ENCODE measurements at regions not wholly inside any gene's neighbourhood (a gene's known extent, or its start where the extent isn't known, plus 50 kb on each side); places are given as distances from the start of the nearest gene placed in this dataset.

DNA sequence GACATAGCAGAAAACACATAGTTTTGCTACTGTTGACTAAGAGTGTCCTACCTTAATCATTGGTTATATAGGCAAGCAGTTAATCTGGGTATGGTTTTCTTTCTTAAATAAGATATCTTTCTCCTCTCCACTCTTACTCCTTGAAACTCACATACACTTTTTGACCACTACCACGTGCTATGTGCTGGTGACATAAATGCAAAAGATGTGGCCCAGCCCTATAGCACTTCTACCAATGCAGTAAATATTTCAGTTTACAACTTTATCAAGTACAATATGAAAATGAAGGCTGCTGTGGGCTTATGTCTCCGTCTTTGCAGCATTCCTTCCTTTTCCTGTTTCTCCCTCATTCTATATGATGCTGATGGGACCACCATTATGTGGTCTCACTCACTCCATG, 410.2 kb upstream of the CFAP20DC start:
- Histone ChIP-seq H3K4me1 (ENCODE audit: control insufficient read depth, insufficient read depth, low read length) (no peaks in the 10 kb centered on the region), H3K36me3 (ENCODE audit: control insufficient read depth, insufficient read depth, low read length) (no peaks in the 10 kb centered on the region), H3K9me3 (replicated peaks; ENCODE audit: control insufficient read depth, low read depth, low read length) (no peaks in the 10 kb centered on the region), H3K4me3 (ENCODE audit: low read length) (no peak overlapping the region), H3K27me3 (ENCODE audit: control insufficient read depth, insufficient read depth, low read length) (no peaks in the 10 kb centered on the region), H3K27ac (ENCODE audit: low read length) (no peak overlapping the region)
- WGBS (ENCODE audit: insufficient coverage) = no CpG with 5 or more reads among the region's 2 CpGs
- DNase-seq = no peak

DNA sequence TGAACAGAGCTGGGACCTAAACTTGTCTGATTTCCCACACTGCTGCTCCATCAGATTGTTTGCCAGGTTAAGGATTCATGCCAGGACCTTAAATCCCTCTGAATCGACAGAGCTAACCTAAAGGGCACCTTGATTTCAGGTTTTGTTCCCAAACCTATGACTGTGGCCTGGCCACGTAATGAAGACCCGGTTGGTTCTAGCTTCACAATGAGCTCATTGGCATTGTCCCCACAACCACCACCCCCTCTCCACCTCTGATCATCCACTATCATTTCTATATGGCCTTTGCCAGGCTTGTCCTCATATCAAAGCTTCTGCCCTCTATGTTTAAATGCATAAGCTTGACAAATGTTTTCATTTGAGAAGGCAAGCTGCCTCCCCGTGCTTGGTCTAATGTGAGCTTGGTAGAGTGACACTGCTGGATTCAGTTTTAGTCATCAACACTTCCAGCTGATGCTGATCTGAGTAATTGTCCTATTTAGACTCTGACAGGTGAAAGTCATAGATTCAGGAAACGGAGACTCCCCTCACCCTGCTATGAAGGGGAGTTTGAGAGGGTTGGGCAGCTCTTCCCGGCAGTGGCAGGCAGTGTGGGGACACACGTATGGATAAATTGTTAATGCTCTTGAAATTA, 407.1 kb upstream of the CFAP20DC start:
- Histone ChIP-seq H3K4me3 (ENCODE audit: low read length) (no peak overlapping the region), H3K27ac (ENCODE audit: low read length) (no peak overlapping the region), H3K9me3 (replicated peaks; ENCODE audit: control insufficient read depth, low read depth, low read length) (no peaks in the 10 kb centered on the region), H3K4me1 (ENCODE audit: control insufficient read depth, insufficient read depth, low read length) (peaks cover 2% of the 10 kb centered on the region), H3K36me3 (ENCODE audit: control insufficient read depth, insufficient read depth, low read length) (no peaks in the 10 kb centered on the region), H3K27me3 (ENCODE audit: control insufficient read depth, insufficient read depth, low read length) (no peaks in the 10 kb centered on the region)
- no peak for DNase-seq
- WGBS (ENCODE audit: insufficient coverage) = 77% methylated on average over 3 of the region's 7 CpGs

DNA sequence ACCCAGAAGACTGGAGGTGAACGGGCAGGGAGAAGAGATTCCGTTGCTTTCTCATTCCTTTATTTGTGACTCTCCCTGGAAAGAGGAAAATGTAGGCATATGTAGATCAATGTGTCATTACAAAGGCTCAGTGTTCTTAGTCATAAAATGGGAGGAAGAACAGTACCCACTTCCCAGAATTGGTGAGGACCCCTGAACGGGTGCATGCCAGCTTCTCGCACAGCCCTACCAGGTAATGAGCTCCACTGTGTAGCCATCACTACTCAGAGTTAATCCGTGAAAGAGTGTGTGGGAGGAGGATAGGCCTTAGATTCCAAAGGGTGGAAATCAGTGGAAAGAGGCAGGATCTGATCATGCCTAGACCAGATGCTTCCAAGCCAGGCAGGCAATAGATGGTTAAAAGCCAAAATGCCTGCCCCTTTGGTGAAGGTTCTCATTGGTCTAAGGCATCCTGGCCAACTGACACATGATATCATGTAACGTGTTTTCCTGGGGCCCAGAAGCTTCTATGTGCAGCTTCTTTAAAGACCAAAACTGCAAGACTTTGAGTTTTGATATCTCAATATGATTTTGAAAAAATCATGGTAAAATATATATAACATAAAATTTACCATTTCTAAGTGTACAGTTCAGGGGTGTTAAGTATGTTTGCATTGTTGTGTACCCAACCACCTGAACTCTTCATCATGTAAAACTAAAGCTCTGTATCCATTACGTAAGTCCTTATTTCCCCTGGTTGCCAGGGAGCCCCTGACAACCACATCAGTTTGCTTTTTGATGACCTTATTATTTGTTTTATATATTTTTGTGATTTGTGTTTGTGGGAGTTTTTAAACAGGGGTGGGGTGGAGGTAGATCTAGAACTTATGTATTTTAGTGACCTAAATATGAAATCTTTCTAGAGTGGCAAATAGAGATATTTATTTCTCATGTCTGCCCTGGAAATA, 402.2 kb upstream of the CFAP20DC start:
- Histone ChIP-seq H3K4me3 (ENCODE audit: low read length) (no peak overlapping the region), H3K27me3 (ENCODE audit: control insufficient read depth, insufficient read depth, low read length) (no peaks in the 10 kb centered on the region), H3K4me1 (ENCODE audit: control insufficient read depth, insufficient read depth, low read length) (peaks cover 12% of the 10 kb centered on the region), H3K36me3 (ENCODE audit: control insufficient read depth, insufficient read depth, low read length) (no peaks in the 10 kb centered on the region), H3K9me3 (replicated peaks; ENCODE audit: control insufficient read depth, low read depth, low read length) (no peaks in the 10 kb centered on the region), H3K27ac (ENCODE audit: low read length) (no peak overlapping the region)
- WGBS (ENCODE audit: insufficient coverage) = 58% methylated on average over 5 of the region's 7 CpGs
- no peak for DNase-seq

DNA sequence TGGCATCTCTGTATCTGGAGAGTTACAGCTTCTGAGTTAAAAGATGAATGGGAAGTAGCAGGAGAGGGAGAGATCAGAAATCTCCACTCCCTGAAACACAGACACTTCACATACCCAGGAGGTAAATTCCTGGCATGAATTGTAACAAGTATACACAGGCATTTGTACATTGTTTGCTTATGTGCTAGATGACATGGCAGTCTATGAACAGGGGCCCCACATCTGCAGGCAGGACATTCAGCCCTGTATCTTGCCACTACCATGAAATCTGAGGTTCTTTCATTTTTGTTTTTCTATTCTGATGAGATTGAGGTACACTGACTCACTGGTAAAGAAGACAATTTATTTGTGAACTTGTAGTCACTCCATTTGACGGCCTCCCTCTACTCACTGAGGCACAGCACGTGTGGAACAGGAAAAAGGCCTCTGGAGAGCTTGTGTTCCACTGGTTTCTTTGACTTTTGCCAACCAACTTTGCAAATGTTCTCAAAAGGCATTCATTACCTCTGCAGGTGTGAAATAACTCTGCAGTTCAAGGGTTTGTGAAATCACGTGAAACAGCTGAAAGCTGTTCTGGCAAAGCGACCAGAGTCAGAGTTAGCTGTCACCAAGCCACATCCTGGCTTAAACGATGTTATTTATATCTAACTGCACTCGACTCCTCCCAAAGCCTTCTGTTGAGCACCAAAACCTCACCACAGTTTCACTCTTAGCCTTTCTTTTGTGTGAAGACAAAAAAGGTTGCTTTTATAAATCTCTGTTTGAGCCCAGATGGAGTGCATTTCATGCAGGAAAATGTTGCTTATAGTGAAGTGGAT, 401.3 kb upstream of the CFAP20DC start:
- H3K4me3 ChIP-seq (ENCODE audit: low read length) = no peak overlapping the region
- DNase-seq = peak; percentile 33
- H3K27ac ChIP-seq (ENCODE audit: low read length) = no peak overlapping the region
- no peaks in the 10 kb centered on the region for H3K36me3 ChIP-seq (ENCODE audit: control insufficient read depth, insufficient read depth, low read length)
- H3K4me1 ChIP-seq (ENCODE audit: control insufficient read depth, insufficient read depth, low read length) = peaks cover 12% of the 10 kb centered on the region
- no peaks in the 10 kb centered on the region for H3K27me3 ChIP-seq (ENCODE audit: control insufficient read depth, insufficient read depth, low read length)
- WGBS (ENCODE audit: insufficient coverage) = 0% methylated on average over 1 of the region's 6 CpGs
- no peaks in the 10 kb centered on the region for H3K9me3 ChIP-seq (replicated peaks; ENCODE audit: control insufficient read depth, low read depth, low read length)

DNA sequence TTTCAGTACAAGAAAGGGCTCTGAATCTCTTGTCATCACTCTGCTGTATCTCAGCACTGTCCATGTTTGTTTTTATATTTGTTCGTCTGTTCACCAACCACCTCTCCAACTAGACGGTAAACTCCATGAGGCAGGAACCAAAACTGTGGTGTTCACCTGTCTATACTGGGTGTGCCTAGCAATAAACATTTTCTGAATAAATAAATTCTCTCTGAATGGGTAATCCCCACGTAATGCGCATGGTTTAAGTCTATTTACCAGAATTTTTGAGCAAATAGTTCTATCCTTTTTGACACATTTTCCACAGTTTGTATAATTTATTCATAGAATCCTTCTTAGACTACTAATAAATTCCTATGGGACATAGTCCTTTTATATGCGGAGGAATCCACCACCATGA, 400.6 kb upstream of the CFAP20DC start:
- no CpG with 5 or more reads among the region's 5 CpGs for WGBS (ENCODE audit: insufficient coverage)
- no peaks in the 10 kb centered on the region for H3K9me3 ChIP-seq (replicated peaks; ENCODE audit: control insufficient read depth, low read depth, low read length)
- no peak for DNase-seq
- peaks cover 12% of the 10 kb centered on the region for H3K4me1 ChIP-seq (ENCODE audit: control insufficient read depth, insufficient read depth, low read length)
- no peak overlapping the region for H3K27ac ChIP-seq (ENCODE audit: low read length)
- H3K4me3 ChIP-seq (ENCODE audit: low read length) = no peak overlapping the region
- no peaks in the 10 kb centered on the region for H3K27me3 ChIP-seq (ENCODE audit: control insufficient read depth, insufficient read depth, low read length)
- no peaks in the 10 kb centered on the region for H3K36me3 ChIP-seq (ENCODE audit: control insufficient read depth, insufficient read depth, low read length)

DNA sequence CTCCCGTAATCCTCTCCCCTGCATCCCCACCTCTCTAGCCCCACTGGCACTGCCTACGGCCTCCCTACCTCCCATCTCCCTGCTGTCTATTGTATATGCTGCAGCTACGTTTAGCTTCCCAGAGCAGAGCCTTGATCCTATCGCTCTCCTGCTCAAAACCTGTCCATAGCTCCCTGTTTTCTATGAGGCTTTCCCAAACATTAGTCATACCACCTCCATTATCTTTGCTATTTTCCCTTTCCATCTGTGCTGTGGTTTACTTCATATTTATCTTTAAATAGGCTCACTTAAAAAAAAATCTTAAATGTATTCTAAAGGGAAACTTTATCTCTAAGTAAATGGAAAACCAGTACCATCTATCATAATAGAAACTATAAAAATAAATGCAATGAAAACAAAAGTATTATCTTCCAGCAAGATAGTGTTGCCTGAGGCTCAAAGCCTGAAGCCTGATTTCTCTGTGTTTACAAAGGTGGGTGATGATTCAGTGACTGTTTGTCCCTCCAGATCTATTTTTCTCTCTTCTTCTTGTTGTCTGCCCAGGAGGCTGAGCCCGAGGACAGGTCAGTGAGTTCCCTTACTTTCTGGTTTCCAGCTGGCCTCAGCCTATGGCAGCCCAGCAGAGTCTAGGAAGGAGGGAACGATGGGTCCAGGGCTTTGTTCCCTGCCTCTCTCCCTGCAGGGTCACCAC, 397.1 kb upstream of the CFAP20DC start:
- no peaks in the 10 kb centered on the region for H3K27me3 ChIP-seq (ENCODE audit: control insufficient read depth, insufficient read depth, low read length)
- no peak for DNase-seq
- peaks cover 9% of the 10 kb centered on the region for H3K4me1 ChIP-seq (ENCODE audit: control insufficient read depth, insufficient read depth, low read length)
- H3K4me3 ChIP-seq (ENCODE audit: low read length) = no peak overlapping the region
- 74% methylated on average over 6 of the region's 6 CpGs for WGBS (ENCODE audit: insufficient coverage)
- no peak overlapping the region for H3K27ac ChIP-seq (ENCODE audit: low read length)
- no peaks in the 10 kb centered on the region for H3K9me3 ChIP-seq (replicated peaks; ENCODE audit: control insufficient read depth, low read depth, low read length)
- H3K36me3 ChIP-seq (ENCODE audit: control insufficient read depth, insufficient read depth, low read length) = no peaks in the 10 kb centered on the region

DNA sequence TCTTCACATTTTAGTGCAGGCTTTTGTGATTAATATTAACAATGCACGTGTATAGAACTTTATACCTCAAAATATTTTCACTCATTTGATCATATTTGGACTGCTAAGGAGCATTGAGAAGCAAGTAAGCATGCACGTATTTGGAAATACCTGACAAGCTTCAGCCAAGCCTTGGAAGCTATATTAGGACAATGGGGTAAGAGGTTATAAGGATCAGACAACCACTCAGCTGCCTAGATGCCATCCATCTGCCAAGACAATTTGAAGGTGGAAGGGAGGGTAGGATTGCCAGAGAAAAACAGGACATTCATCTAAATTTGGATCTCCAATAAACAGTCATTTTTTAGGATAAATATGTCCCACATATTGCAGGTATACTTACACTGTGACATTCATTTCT, 394.9 kb upstream of the CFAP20DC start:
- no peaks in the 10 kb centered on the region for H3K36me3 ChIP-seq (ENCODE audit: control insufficient read depth, insufficient read depth, low read length)
- no peak overlapping the region for H3K27ac ChIP-seq (ENCODE audit: low read length)
- H3K4me3 ChIP-seq (ENCODE audit: low read length) = no peak overlapping the region
- no peaks in the 10 kb centered on the region for H3K4me1 ChIP-seq (ENCODE audit: control insufficient read depth, insufficient read depth, low read length)
- H3K9me3 ChIP-seq (replicated peaks; ENCODE audit: control insufficient read depth, low read depth, low read length) = no peaks in the 10 kb centered on the region
- WGBS (ENCODE audit: insufficient coverage) = 57% methylated on average over 1 of the region's 2 CpGs
- H3K27me3 ChIP-seq (ENCODE audit: control insufficient read depth, insufficient read depth, low read length) = no peaks in the 10 kb centered on the region
- no peak for DNase-seq

DNA sequence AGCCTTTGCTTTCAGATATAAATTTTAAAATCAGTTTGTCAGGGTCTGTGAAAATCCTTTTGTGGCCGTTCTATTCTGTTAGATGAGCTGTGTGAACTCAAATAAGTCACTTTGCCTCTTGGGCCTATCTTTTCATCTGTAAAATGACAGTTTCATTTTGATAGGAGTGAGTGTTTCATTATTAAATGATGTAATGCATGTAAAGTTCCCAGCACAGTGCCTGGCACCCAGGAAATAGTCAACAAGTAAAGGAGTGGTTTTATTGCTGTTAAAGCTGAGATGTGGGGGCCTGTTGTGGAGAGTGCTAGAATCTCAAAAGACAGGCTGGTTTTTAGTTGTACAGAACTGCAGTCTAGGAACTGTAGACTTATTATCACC, 394.5 kb upstream of the CFAP20DC start:
- no peak overlapping the region for H3K27ac ChIP-seq (ENCODE audit: low read length)
- H3K36me3 ChIP-seq (ENCODE audit: control insufficient read depth, insufficient read depth, low read length) = no peaks in the 10 kb centered on the region
- no CpG with 5 or more reads among the region's 1 CpG for WGBS (ENCODE audit: insufficient coverage)
- no peaks in the 10 kb centered on the region for H3K27me3 ChIP-seq (ENCODE audit: control insufficient read depth, insufficient read depth, low read length)
- no peak overlapping the region for H3K4me3 ChIP-seq (ENCODE audit: low read length)
- H3K9me3 ChIP-seq (replicated peaks; ENCODE audit: control insufficient read depth, low read depth, low read length) = no peaks in the 10 kb centered on the region
- DNase-seq = no peak
- no peaks in the 10 kb centered on the region for H3K4me1 ChIP-seq (ENCODE audit: control insufficient read depth, insufficient read depth, low read length)

DNA sequence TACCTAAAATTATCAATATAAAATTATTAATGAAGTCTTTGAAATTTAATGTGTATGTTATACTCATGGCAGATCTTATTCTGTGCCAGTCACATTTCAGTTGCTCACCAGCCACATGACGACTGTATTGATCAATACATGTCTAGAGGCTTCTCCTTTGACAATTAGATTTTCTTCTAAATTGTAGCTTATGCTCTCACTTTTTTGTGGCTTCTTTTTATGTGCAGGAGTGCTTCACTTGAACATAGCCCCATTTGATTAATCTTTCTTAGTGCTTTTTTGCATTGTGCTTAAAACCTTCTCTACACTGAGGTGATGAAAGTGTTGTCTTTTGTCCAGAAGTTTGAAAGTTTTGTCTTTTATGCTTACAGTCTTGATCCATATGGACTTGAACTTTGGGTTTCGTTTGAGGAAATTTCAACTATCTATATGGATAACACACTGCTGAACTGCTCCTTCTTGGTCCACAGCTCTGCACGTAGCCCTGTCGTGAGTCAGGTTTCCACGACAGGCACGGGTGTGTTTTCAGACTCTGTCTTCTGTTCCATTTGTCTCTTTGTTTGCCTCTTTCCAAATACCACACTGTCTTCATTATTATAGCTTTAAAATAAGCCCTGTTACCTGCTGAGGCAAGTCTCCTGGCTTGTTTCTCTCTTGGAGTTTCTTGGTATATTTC, 393.9 kb upstream of the CFAP20DC start:
- no peaks in the 10 kb centered on the region for H3K4me1 ChIP-seq (ENCODE audit: control insufficient read depth, insufficient read depth, low read length)
- no peak overlapping the region for H3K4me3 ChIP-seq (ENCODE audit: low read length)
- no peak for DNase-seq
- H3K9me3 ChIP-seq (replicated peaks; ENCODE audit: control insufficient read depth, low read depth, low read length) = no peaks in the 10 kb centered on the region
- H3K27me3 ChIP-seq (ENCODE audit: control insufficient read depth, insufficient read depth, low read length) = no peaks in the 10 kb centered on the region
- 79% methylated on average over 4 of the region's 6 CpGs for WGBS (ENCODE audit: insufficient coverage)
- no peak overlapping the region for H3K27ac ChIP-seq (ENCODE audit: low read length)
- no peaks in the 10 kb centered on the region for H3K36me3 ChIP-seq (ENCODE audit: control insufficient read depth, insufficient read depth, low read length)

Measured in muscle of leg (tissue), 3 donors.